Fibroblast of lung (primary cell): ENCODE measurements at regions not wholly inside any gene's neighbourhood (a gene's known extent, or its start where the extent isn't known, plus 50 kb on each side); places are given as distances from the start of the nearest gene placed in this dataset.

Source experiments
- DNase-seq, 2 donors: peaks; one replicate each; pipeline versions ENCODE4 v3.0.0 to v3.0.0-alpha.2; 2010; ENCODE audit warnings: low read depth in 2 of 2
- H2AFZ ChIP-seq: 2 replicates; pipeline ENCODE4 v1.5.1; 2012; ENCODE audit warnings: low read length, control low read depth, inconsistent platforms
- H3K27ac ChIP-seq: 2 replicates; pipeline ENCODE4 v1.5.1; 2011; ENCODE audit warnings: low read length, control low read depth; ENCODE audit not compliant: insufficient read depth
- H3K27me3 ChIP-seq: 2 replicates; pipeline ENCODE4 v1.5.1; 2011; ENCODE audit warnings: mild to moderate bottlenecking, low read length; ENCODE audit not compliant: control insufficient read depth, insufficient read depth
- H3K36me3 ChIP-seq: 2 replicates; pipeline ENCODE4 v1.5.1; 2011; ENCODE audit warnings: low read length; ENCODE audit not compliant: control insufficient read depth, insufficient read depth
- H3K4me1 ChIP-seq: 2 replicates; pipeline ENCODE4 v1.5.1; 2011; ENCODE audit warnings: low read length; ENCODE audit not compliant: control insufficient read depth, insufficient read depth; ENCODE audit errors: extremely low read depth
- H3K4me2 ChIP-seq: 2 replicates; pipeline ENCODE4 v1.5.1; 2011; ENCODE audit warnings: low read length, control low read depth; ENCODE audit not compliant: insufficient read depth; ENCODE audit errors: extremely low read depth
- H3K4me3 ChIP-seq, 4 experiments: fragments of 200-600 bp in 1 of 4; sonication (generic) in 1 of 4; replicated peaks in 1 of 4; 2 replicates each; pipeline ENCODE4 v1.5.1; 2011 to 2016; ENCODE audit warnings: low read length in 4 of 4, low read depth in 3 of 4, mild to moderate bottlenecking in 3 of 4, control low read depth in 2 of 4, inconsistent platforms in 1 of 4, mixed read lengths in 1 of 4; ENCODE audit not compliant: insufficient read depth in 1 of 4; ENCODE audit errors: control extremely low read depth in 1 of 4
- H3K79me2 ChIP-seq: 2 replicates; pipeline ENCODE4 v1.5.1; 2012; ENCODE audit warnings: mild to moderate bottlenecking, low read length, inconsistent platforms; ENCODE audit not compliant: control insufficient read depth, insufficient read depth
- H3K9ac ChIP-seq: 2 replicates; pipeline ENCODE4 v1.5.1; 2011; ENCODE audit warnings: mild to moderate bottlenecking, low read length, control low read depth; ENCODE audit not compliant: insufficient read depth
- H3K9me3 ChIP-seq: 2 replicates; pipeline ENCODE4 v1.5.1; 2012; ENCODE audit warnings: low read depth, low read length; ENCODE audit not compliant: control insufficient read depth, insufficient read depth
- H4K20me1 ChIP-seq: 2 replicates; pipeline ENCODE4 v1.5.1; 2011; ENCODE audit warnings: low read length; ENCODE audit not compliant: control insufficient read depth, insufficient read depth; ENCODE audit errors: extremely low read depth
- CTCF ChIP-seq, 2 donors: IDR thresholded peaks in 1 of 2; conservative IDR thresholded peaks in 1 of 2; 1 replicate in 1 of 2; 2 replicates in 1 of 2; pipeline ENCODE4 v1.5.1; 2011 to 2012; ENCODE audit warnings: low read length in 2 of 2, control low read depth in 1 of 2, inconsistent platforms in 1 of 2, low read depth in 1 of 2, mild to moderate bottlenecking in 1 of 2
- EZH2 ChIP-seq: IDR thresholded peaks from 2 replicates; pipeline ENCODE4 v1.5.1; 2012; ENCODE audit warnings: low read length, control low read depth, mild to moderate bottlenecking; ENCODE audit errors: missing control alignments

DNA sequence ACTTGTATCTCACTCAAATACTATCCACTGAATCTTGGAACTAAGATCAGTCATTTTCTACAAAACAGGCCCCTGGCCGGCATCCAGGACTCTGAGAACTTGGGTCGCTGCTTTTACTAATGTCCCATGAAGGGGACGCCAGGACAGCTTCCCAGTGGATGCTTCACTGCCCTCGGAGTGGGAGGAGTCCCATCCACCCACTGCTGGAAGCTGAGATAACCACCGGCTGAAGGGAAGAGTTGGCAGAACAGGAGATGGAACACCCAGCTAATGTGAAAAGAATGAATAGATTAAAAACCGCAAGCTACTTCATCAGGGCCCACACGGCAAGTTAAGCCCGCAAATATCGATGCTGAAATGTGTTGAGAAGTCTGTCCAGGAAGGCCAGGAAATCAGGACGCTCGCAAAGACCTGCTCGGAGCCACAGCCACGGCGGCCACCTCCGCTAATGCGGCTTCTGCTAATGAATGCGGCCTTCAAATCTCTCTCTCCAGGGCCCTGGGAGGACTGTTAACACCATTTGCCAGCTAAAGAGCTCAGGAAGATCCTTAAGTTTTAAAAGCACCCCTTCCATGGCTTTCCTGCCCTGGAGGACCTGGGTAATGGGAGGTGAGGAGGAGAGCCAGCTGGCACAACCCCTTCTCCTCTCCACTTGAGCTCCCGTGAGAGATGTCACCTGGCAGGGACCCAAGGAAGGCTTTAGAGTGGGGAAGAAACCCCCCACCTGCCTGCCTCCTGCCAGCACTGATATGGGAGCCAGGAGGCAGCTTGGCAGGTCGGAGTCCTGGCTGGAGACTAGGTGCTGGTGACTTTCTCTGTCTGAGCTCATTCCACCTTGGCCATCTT, 226.6 kb upstream of the RPL38 start:
- no peak overlapping the region for H3K4me3 ChIP-seq
- H3K9me3 ChIP-seq: no peaks in the 10 kb centered on the region
- H2AFZ ChIP-seq: no peak overlapping the region
- no peak overlapping the region for H3K9ac ChIP-seq
- H4K20me1 ChIP-seq: no peaks in the 10 kb centered on the region
- no peaks in the 10 kb centered on the region for H3K36me3 ChIP-seq
- H3K4me1 ChIP-seq: no peaks in the 10 kb centered on the region
- TF ChIP-seq EZH2 (no peak), CTCF (conservative IDR thresholded peaks at IDR 0.05 in 1 of 2, IDR thresholded peaks at IDR 0.05 in 1 of 2; ENCODE audit: low read depth in 1 of 2, low read length in 2 of 2) (no peak)
- no peaks in the 10 kb centered on the region for H3K79me2 ChIP-seq
- H3K4me2 ChIP-seq: no peak overlapping the region
- H3K27me3 ChIP-seq: no peaks in the 10 kb centered on the region
- H3K27ac ChIP-seq: no peak overlapping the region
- peak in 1 of 2 donors; percentile 73 for DNase-seq

DNA sequence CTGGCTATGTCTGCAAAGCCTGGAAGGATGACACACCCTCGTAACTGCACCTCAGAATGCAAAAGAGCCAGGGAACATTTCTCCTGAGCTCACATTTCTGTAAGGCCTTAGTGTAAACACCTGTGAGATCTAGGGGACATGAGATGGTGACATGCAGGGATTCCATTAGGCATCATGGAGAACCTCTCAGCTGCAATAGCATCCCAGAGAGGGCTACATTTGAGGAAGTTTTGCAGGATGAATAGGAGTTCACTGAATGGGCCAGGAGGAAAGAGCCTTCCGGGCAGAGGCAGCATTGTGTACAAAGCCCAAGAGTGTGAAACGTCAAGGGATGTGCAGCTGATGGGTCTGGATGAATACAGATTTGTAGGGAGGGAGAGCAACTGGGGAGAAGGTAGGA, 223.0 kb upstream of the RPL38 start:
- no peak overlapping the region for H3K4me3 ChIP-seq
- TF ChIP-seq EZH2 (no peak), CTCF (conservative IDR thresholded peaks at IDR 0.05 in 1 of 2, IDR thresholded peaks at IDR 0.05 in 1 of 2; ENCODE audit: low read depth in 1 of 2, low read length in 2 of 2) (no peak)

GRCh38 chr17:73982871-73983270, 220.6 kb upstream of the RPL38 start:
- no peak for TF ChIP-seq CTCF (conservative IDR thresholded peaks at IDR 0.05 in 1 of 2, IDR thresholded peaks at IDR 0.05 in 1 of 2; ENCODE audit: low read depth in 1 of 2, low read length in 2 of 2)
- no peak for TF ChIP-seq EZH2
- no peaks in the 10 kb centered on the region for H3K4me1 ChIP-seq

More for the DNA sequence above, 223.0 kb upstream of the RPL38 start:
- Histone ChIP-seq H3K27me3 (no peaks in the 10 kb centered on the region), H3K4me1 (no peaks in the 10 kb centered on the region), H3K4me2 (no peak overlapping the region), H2AFZ (no peak overlapping the region), H4K20me1 (no peaks in the 10 kb centered on the region), H3K9me3 (no peaks in the 10 kb centered on the region), H3K36me3 (no peaks in the 10 kb centered on the region), H3K9ac (no peak overlapping the region), H3K79me2 (no peaks in the 10 kb centered on the region), H3K27ac (no peak overlapping the region)
- DNase-seq: no peak

More at GRCh38 chr17:73982871-73983270, 220.6 kb upstream of the RPL38 start:
- Histone ChIP-seq H3K27me3 (no peaks in the 10 kb centered on the region), H2AFZ (no peak overlapping the region), H3K36me3 (no peaks in the 10 kb centered on the region), H4K20me1 (no peaks in the 10 kb centered on the region), H3K4me3 (no peak overlapping the region), H3K4me2 (no peak overlapping the region), H3K27ac (no peak overlapping the region), H3K9me3 (no peaks in the 10 kb centered on the region), H3K9ac (no peak overlapping the region), H3K79me2 (no peaks in the 10 kb centered on the region)
- no peak for DNase-seq
